ENCODE measurements at regions not wholly inside any gene's neighbourhood (a gene's known extent, or its start where the extent isn't known, plus 50 kb on each side); places are given as distances from the start of the nearest gene placed in this dataset.

DNA sequence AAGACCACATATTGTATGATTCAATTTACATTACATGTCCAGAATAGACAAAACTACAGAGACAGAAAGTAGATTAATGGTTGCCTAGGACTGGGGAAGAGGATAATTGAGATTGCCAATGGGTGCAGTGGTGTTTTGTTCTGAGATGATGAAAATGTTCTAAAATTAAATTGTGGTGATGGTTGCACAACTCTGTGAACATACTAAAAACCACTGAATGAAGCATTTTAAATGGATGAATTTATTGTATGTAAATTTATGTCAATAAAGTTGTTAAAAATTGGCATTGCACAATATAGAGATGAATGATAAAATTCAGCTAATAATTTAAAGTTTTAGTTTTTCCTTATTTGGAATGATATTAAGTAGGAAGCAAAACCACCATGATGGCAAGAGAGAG, 109.5 kb upstream of the NR4A3 start:
- Histone ChIP-seq H2AFZ (ENCODE audit: low read length) (no peak overlapping the region), H3K27ac (ENCODE audit: low read depth, low read length, poor library complexity, severe bottlenecking) (no peak overlapping the region), H3K4me3 (ENCODE audit: low read depth, low read length, poor library complexity, severe bottlenecking) (no peak overlapping the region), H3K9me3 (ENCODE audit: low read length) (no peaks in the 10 kb centered on the region), H3K4me2 (ENCODE audit: low read length) (no peak overlapping the region), H3K79me2 (ENCODE audit: insufficient read depth, low read depth, low read length) (no peaks in the 10 kb centered on the region), H3K36me3 (ENCODE audit: insufficient read depth, low read length) (no peaks in the 10 kb centered on the region), H3K4me1 (ENCODE audit: insufficient read depth, low read length, poor library complexity, severe bottlenecking) (no peaks in the 10 kb centered on the region), H4K20me1 (ENCODE audit: insufficient read depth, low read length) (no peaks in the 10 kb centered on the region), H3K9me2 (ENCODE audit: insufficient read depth, low read length) (no peaks in the 10 kb centered on the region)
- no TSS peak for BruUV-seq (replicated peaks)
- TF ChIP-seq, protein P1, sequence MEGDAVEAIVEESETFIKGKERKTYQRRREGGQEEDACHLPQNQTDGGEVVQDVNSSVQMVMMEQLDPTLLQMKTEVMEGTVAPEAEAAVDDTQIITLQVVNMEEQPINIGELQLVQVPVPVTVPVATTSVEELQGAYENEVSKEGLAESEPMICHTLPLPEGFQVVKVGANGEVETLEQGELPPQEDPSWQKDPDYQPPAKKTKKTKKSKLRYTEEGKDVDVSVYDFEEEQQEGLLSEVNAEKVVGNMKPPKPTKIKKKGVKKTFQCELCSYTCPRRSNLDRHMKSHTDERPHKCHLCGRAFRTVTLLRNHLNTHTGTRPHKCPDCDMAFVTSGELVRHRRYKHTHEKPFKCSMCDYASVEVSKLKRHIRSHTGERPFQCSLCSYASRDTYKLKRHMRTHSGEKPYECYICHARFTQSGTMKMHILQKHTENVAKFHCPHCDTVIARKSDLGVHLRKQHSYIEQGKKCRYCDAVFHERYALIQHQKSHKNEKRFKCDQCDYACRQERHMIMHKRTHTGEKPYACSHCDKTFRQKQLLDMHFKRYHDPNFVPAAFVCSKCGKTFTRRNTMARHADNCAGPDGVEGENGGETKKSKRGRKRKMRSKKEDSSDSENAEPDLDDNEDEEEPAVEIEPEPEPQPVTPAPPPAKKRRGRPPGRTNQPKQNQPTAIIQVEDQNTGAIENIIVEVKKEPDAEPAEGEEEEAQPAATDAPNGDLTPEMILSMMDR (conservative IDR thresholded peaks at IDR 0.05; ENCODE audit: low read length) = no peak
- TF ChIP-seq EZH2phosphoT487 (IDR thresholded peaks at IDR 0.05; ENCODE audit: borderline replicate concordance, low read depth, low read length) = no peak
- DNase-seq (ENCODE audit: low spot score) = no peak
- intact Hi-C loops (cut with micrococcal nuclease; ENCODE audit: unreplicated experiment) = no loop called here
- CTCF ChIA-PET (ENCODE audit: unreplicated experiment) = no interaction called here
- POLR2A ChIA-PET = no interaction called here

DNA sequence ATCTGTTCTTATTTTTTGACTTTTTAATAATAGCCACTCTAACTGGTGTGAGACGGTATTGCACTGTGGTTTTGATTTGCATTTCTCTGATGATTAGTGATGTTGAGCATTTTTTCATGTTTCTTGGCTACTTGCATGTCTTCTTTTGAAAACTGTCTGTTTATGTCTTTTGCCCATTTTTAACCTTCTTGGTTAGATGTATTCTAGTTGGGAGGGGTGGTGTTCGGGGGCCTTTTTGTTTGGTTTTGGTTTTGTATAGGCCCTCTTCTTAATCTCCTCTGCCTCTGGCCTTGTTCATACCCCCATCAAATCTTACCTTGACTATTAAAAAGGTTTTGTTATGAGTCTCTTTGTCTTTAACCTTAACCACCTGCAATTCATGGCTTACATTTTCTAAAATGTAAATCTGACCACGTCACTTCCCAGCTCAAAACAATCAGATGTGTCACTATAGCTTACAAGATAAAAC, 107.8 kb upstream of the NR4A3 start:
- CTCF ChIA-PET (ENCODE audit: unreplicated experiment) = no interaction called here
- no peaks in the 10 kb centered on the region for H3K79me2 ChIP-seq (ENCODE audit: insufficient read depth, low read depth, low read length)
- no peak for TF ChIP-seq EZH2phosphoT487 (IDR thresholded peaks at IDR 0.05; ENCODE audit: borderline replicate concordance, low read depth, low read length)
- TF ChIP-seq, protein P1 (conservative IDR thresholded peaks at IDR 0.05; ENCODE audit: low read length) = no peak
- no peaks in the 10 kb centered on the region for H3K9me3 ChIP-seq (ENCODE audit: low read length)
- DNase-seq (ENCODE audit: low spot score) = no peak
- H4K20me1 ChIP-seq (ENCODE audit: insufficient read depth, low read length) = no peaks in the 10 kb centered on the region
- no peak overlapping the region for H2AFZ ChIP-seq (ENCODE audit: low read length)
- H3K9me2 ChIP-seq (ENCODE audit: insufficient read depth, low read length) = no peaks in the 10 kb centered on the region
- H3K4me1 ChIP-seq (ENCODE audit: insufficient read depth, low read length, poor library complexity, severe bottlenecking) = no peaks in the 10 kb centered on the region
- BruUV-seq (replicated peaks) = no TSS peak
- H3K27ac ChIP-seq (ENCODE audit: low read depth, low read length, poor library complexity, severe bottlenecking) = no peak overlapping the region
- 0 out of 2 replicates have a peak overlapping the region, but pooled peaks have one; percentile 20 for H3K4me2 ChIP-seq (ENCODE audit: low read length)
- H3K36me3 ChIP-seq (ENCODE audit: insufficient read depth, low read length) = no peaks in the 10 kb centered on the region
- POLR2A ChIA-PET = interaction anchor here (0.6 kb wide), 1 partner anchor 391 kb away, joined by 3 read pairs; no protein-coding TSS in a partner anchor
- intact Hi-C loops (cut with micrococcal nuclease; ENCODE audit: unreplicated experiment) = no loop called here
- H3K4me3 ChIP-seq (ENCODE audit: low read depth, low read length, poor library complexity, severe bottlenecking) = no peak overlapping the region

DNA sequence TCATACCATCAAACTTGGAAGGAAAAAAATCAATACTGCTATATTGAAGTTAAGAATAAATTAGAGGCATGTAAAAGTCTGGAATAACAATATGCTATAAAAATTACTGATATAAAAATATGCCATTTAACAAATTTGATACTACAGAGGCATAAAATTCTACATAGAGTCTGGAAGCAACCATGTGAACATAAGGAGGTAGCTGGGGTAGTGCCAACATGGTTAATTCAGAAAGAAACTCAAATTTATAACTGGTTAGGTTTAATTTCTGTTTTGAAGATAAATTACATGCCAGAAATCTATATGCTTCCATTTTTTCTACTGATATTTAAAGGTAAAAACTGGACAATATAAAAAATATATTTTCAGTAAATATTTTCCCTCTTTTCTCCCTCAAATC, 103.1 kb upstream of the NR4A3 start:
- POLR2A ChIA-PET = no interaction called here
- Histone ChIP-seq H3K4me2 (ENCODE audit: low read length) (no peak overlapping the region), H3K9me3 (ENCODE audit: low read length) (no peaks in the 10 kb centered on the region), H3K36me3 (ENCODE audit: insufficient read depth, low read length) (no peaks in the 10 kb centered on the region), H3K79me2 (ENCODE audit: insufficient read depth, low read depth, low read length) (no peaks in the 10 kb centered on the region), H2AFZ (ENCODE audit: low read length) (no peak overlapping the region), H3K9me2 (ENCODE audit: insufficient read depth, low read length) (no peaks in the 10 kb centered on the region), H3K27ac (ENCODE audit: low read depth, low read length, poor library complexity, severe bottlenecking) (no peak overlapping the region), H3K4me3 (ENCODE audit: low read depth, low read length, poor library complexity, severe bottlenecking) (no peak overlapping the region), H4K20me1 (ENCODE audit: insufficient read depth, low read length) (no peaks in the 10 kb centered on the region), H3K4me1 (ENCODE audit: insufficient read depth, low read length, poor library complexity, severe bottlenecking) (no peaks in the 10 kb centered on the region)
- DNase-seq (ENCODE audit: low spot score) = no peak
- no TSS peak for BruUV-seq (replicated peaks)
- TF ChIP-seq, protein P1 (conservative IDR thresholded peaks at IDR 0.05; ENCODE audit: low read length) = no peak
- no peak for TF ChIP-seq EZH2phosphoT487 (IDR thresholded peaks at IDR 0.05; ENCODE audit: borderline replicate concordance, low read depth, low read length)
- CTCF ChIA-PET (ENCODE audit: unreplicated experiment) = no interaction called here
- intact Hi-C loops (cut with micrococcal nuclease; ENCODE audit: unreplicated experiment) = no loop called here
